ENCODE measurements at regions not wholly inside any gene's neighbourhood (a gene's known extent, or its start where the extent isn't known, plus 50 kb on each side); places are given as distances from the start of the nearest gene placed in this dataset.
"Not testable (repeated sequence)": the region's sequence is repeated elsewhere in the genome, so short reads cannot be mapped to it uniquely, and the experiment has no call there.

- peaks cover 16% of the 10 kb centered on the region for H3K4me1 ChIP-seq
- no peaks in the 10 kb centered on the region for H3K27me3 ChIP-seq (ENCODE audit: low read depth)
- peak in 1 of 2 experiments; percentile 22 for DNase-seq (ENCODE audit: low spot score in 2 of 2)
- H3K4me3 ChIP-seq: no peak overlapping the region
- H3K9me3 ChIP-seq: no peaks in the 10 kb centered on the region
- in situ Hi-C loops (cut with MboI; ENCODE audit: low sequenced_read_pairs): no loop called here
- H3K36me3 ChIP-seq (replicated peaks): no peaks in the 10 kb centered on the region
These were observed 547.3 kb upstream of the C9orf72 start for GRCh38 chr9:28120626-28121025.

- no peaks in the 10 kb centered on the region for H3K27me3 ChIP-seq (ENCODE audit: low read depth)
- in situ Hi-C loops (cut with MboI; ENCODE audit: low sequenced_read_pairs): no loop called here
- no peaks in the 10 kb centered on the region for H3K36me3 ChIP-seq (replicated peaks)
- no peak overlapping the region for H3K4me3 ChIP-seq
- H3K4me1 ChIP-seq: peaks cover 16% of the 10 kb centered on the region
- DNase-seq (ENCODE audit: low spot score in 2 of 2): peak; percentile 40 to 59
- no peaks in the 10 kb centered on the region for H3K9me3 ChIP-seq
These were observed 548.1 kb upstream of the C9orf72 start for GRCh38 chr9:28121366-28121765.

- no peak for DNase-seq (ENCODE audit: low spot score in 2 of 2)
- in situ Hi-C loops (cut with MboI; ENCODE audit: low sequenced_read_pairs): no loop called here
- H3K9me3 ChIP-seq: no peaks in the 10 kb centered on the region
These were observed 551.6 kb upstream of the C9orf72 start for GRCh38 chr9:28124917-28125316.

GRCh38 chr9:28127101-28127500, 553.8 kb upstream of the C9orf72 start:
- Histone ChIP-seq H3K9me3 (no peaks in the 10 kb centered on the region), H3K27me3 (ENCODE audit: low read depth) (no peaks in the 10 kb centered on the region), H3K4me3 (no peak overlapping the region), H3K4me1 (no peaks in the 10 kb centered on the region), H3K36me3 (replicated peaks) (no peaks in the 10 kb centered on the region)
- no peak for DNase-seq (ENCODE audit: low spot score in 2 of 2)
- in situ Hi-C loops (cut with MboI; ENCODE audit: low sequenced_read_pairs): no loop called here

More at GRCh38 chr9:28124917-28125316, 551.6 kb upstream of the C9orf72 start:
- H3K36me3 ChIP-seq (replicated peaks): no peaks in the 10 kb centered on the region
- no peaks in the 10 kb centered on the region for H3K27me3 ChIP-seq (ENCODE audit: low read depth)
- peaks cover 11% of the 10 kb centered on the region for H3K4me1 ChIP-seq
- no peak overlapping the region for H3K4me3 ChIP-seq

GRCh38 chr9:28134446-28134976, 561.2 kb upstream of the C9orf72 start:
- Histone ChIP-seq H3K27me3 (ENCODE audit: low read depth) (no peaks in the 10 kb centered on the region), H3K36me3 (replicated peaks) (no peaks in the 10 kb centered on the region), H3K4me1 (peaks cover 3% of the 10 kb centered on the region; the same call in 1 of the 2 replicates), H3K9me3 (no peaks in the 10 kb centered on the region), H3K4me3 (no peak overlapping the region)
- DNase-seq (ENCODE audit: low spot score in 2 of 2): no peak
- in situ Hi-C loops (cut with MboI; ENCODE audit: low sequenced_read_pairs): no loop called here

GRCh38 chr9:28135549-28135948, 562.3 kb upstream of the C9orf72 start:
- H3K36me3 ChIP-seq (replicated peaks): no peaks in the 10 kb centered on the region
- no peak overlapping the region for H3K4me3 ChIP-seq
- in situ Hi-C loops (cut with MboI; ENCODE audit: low sequenced_read_pairs): no loop called here
- no peaks in the 10 kb centered on the region for H3K9me3 ChIP-seq
- no peak for DNase-seq (ENCODE audit: low spot score in 2 of 2)
- peaks cover 3% of the 10 kb centered on the region; the same call in 1 of the 2 replicates for H3K4me1 ChIP-seq
- no peaks in the 10 kb centered on the region for H3K27me3 ChIP-seq (ENCODE audit: low read depth)

GRCh38 chr9:28136113-28136512, 562.8 kb upstream of the C9orf72 start:
- Histone ChIP-seq H3K9me3 (no peaks in the 10 kb centered on the region), H3K27me3 (ENCODE audit: low read depth) (no peaks in the 10 kb centered on the region), H3K4me3 (no peak overlapping the region), H3K36me3 (replicated peaks) (no peaks in the 10 kb centered on the region), H3K4me1 (peaks cover 3% of the 10 kb centered on the region; the same call in 1 of the 2 replicates)
- no peak for DNase-seq (ENCODE audit: low spot score in 2 of 2)
- in situ Hi-C loops (cut with MboI; ENCODE audit: low sequenced_read_pairs): no loop called here

- in situ Hi-C loops (cut with MboI; ENCODE audit: low sequenced_read_pairs); H3K4me1 ChIP-seq; H3K27me3 ChIP-seq (ENCODE audit: low read depth); H3K36me3 ChIP-seq (replicated peaks); H3K4me3 ChIP-seq; H3K9me3 ChIP-seq; DNase-seq (ENCODE audit: low spot score in 2 of 2): not testable (repeated sequence)
These were observed 574.1 kb upstream of the C9orf72 start for GRCh38 chr9:28147430-28147829.

- in situ Hi-C loops (cut with MboI; ENCODE audit: low sequenced_read_pairs); H3K4me1 ChIP-seq; H3K4me3 ChIP-seq; DNase-seq (ENCODE audit: low spot score in 2 of 2); H3K27me3 ChIP-seq (ENCODE audit: low read depth); H3K36me3 ChIP-seq (replicated peaks); H3K9me3 ChIP-seq: not testable (repeated sequence)
These were observed 574.8 kb upstream of the C9orf72 start for GRCh38 chr9:28147923-28148597.

GRCh38 chr9:28149361-28150050, 576.2 kb upstream of the C9orf72 start:
- H3K4me3 ChIP-seq; H3K36me3 ChIP-seq (replicated peaks); in situ Hi-C loops (cut with MboI; ENCODE audit: low sequenced_read_pairs): not testable (repeated sequence)

GRCh38 chr9:28155067-28155466, 581.8 kb upstream of the C9orf72 start:
- Histone ChIP-seq H3K27me3 (ENCODE audit: low read depth) (no peaks in the 10 kb centered on the region), H3K36me3 (replicated peaks) (no peaks in the 10 kb centered on the region), H3K4me1 (no peaks in the 10 kb centered on the region), H3K4me3 (no peak overlapping the region), H3K9me3 (no peaks in the 10 kb centered on the region)
- DNase-seq (ENCODE audit: low spot score in 2 of 2): no peak
- in situ Hi-C loops (cut with MboI; ENCODE audit: low sequenced_read_pairs): no loop called here

More at GRCh38 chr9:28149361-28150050, 576.2 kb upstream of the C9orf72 start:
- H3K4me1 ChIP-seq; H3K9me3 ChIP-seq; H3K27me3 ChIP-seq (ENCODE audit: low read depth); DNase-seq (ENCODE audit: low spot score in 2 of 2): not testable (repeated sequence)

GRCh38 chr9:28155671-28156070, 582.4 kb upstream of the C9orf72 start:
- in situ Hi-C loops (cut with MboI; ENCODE audit: low sequenced_read_pairs): no loop called here
- no peaks in the 10 kb centered on the region for H3K4me1 ChIP-seq
- H3K4me3 ChIP-seq: no peak overlapping the region
- H3K27me3 ChIP-seq (ENCODE audit: low read depth): no peaks in the 10 kb centered on the region
- H3K9me3 ChIP-seq: no peaks in the 10 kb centered on the region
- H3K36me3 ChIP-seq (replicated peaks): no peaks in the 10 kb centered on the region
- no peak for DNase-seq (ENCODE audit: low spot score in 2 of 2)

- DNase-seq (ENCODE audit: low spot score in 2 of 2): no peak
- in situ Hi-C loops (cut with MboI; ENCODE audit: low sequenced_read_pairs): no loop called here
- H3K4me1 ChIP-seq: no peaks in the 10 kb centered on the region
- no peak overlapping the region for H3K4me3 ChIP-seq
- H3K36me3 ChIP-seq (replicated peaks): no peaks in the 10 kb centered on the region
- H3K9me3 ChIP-seq: no peaks in the 10 kb centered on the region
- no peaks in the 10 kb centered on the region for H3K27me3 ChIP-seq (ENCODE audit: low read depth)
These were observed 585.2 kb upstream of the C9orf72 start for GRCh38 chr9:28158451-28158850.

- no peaks in the 10 kb centered on the region for H3K4me1 ChIP-seq
- H3K4me3 ChIP-seq: no peak overlapping the region
- H3K27me3 ChIP-seq (ENCODE audit: low read depth): no peaks in the 10 kb centered on the region
- in situ Hi-C loops (cut with MboI; ENCODE audit: low sequenced_read_pairs): no loop called here
- H3K9me3 ChIP-seq: no peaks in the 10 kb centered on the region
- no peak for DNase-seq (ENCODE audit: low spot score in 2 of 2)
- H3K36me3 ChIP-seq (replicated peaks): no peaks in the 10 kb centered on the region
These were observed 590.3 kb upstream of the C9orf72 start for GRCh38 chr9:28163619-28164018.

Measured in HAP-1 (cell line).